Heart left ventricle (tissue), 13 donors: ENCODE measurements at regions not wholly inside any gene's neighbourhood (a gene's known extent, or its start where the extent isn't known, plus 50 kb on each side); places are given as distances from the start of the nearest gene placed in this dataset.

Experiments used
- CTCF ChIP-seq, 12 donors: fragments of 200-600 bp; sonication (generic) in 4 of 12; IDR thresholded peaks; one replicate each; pipeline versions ENCODE4 v1.5.0 to v1.8.0; 2018 to 2022; ENCODE audit warnings: antibody characterized with exemption in 12 of 12, mild to moderate bottlenecking in 5 of 12
- POLR2A ChIP-seq, 2 donors: fragments of 450-650 bp; IDR thresholded peaks; one replicate each; pipeline ENCODE4 v1.6.1; 2017; ENCODE audit warnings: antibody characterized with exemption in 2 of 2, mild to moderate bottlenecking in 2 of 2, moderate library complexity in 2 of 2
- donor health status: ischemic (EF 13 %, LVEDD 7.1; RV severe dilation, severe dysfunction).
- donor health status: DM: no; HTN: yes; CAD: no.
- donor health status: DM: no; HTN: no; CAD: no.
- donor health status: ischemic (EF 25% LVEDD 6.9; RV normal size, moderate dysfunction).
- donor health status: ischemic (EF 25% LVEDD 5.7; RV mildly dilated, moderate dysfunction).
- donor health status: ischemic (EF 35%, LVEDD 5.7; RV mildly dilated, moderate dysfunction).
- donor health status: nonischemic (EF 11% LVEDD 7.7; RV severe dilation, severe dysfunction).
- donor health status: DM: yes; HTN: yes; CAD: no.
- donor health status: PGD.
- donor health status: ischemic (EF 29% LVEDD 5.4; RV normal size, mild dysfunction).
- donor health status: nonischemic (EF 23%, LVEDD 6.1; RV moderate dilation, normal function).

DNA sequence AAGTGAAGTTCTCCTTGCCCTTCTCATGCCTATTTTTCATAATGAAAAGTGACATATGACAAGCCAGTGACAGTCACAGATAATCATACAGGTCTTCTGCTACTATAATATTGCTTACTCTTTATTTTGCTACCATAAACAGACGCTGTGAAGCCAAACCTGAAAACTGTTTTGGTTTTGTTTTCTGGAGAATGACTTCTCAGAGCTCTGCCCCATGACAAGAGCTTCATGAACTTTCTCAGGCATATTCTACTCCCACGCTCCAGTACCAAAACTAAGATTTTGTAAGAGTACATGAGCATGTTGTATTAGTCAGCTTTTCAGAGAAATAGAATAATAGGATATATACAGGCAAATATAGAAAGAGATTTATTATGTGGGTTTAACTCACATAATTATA is 64.3 kb upstream of the VTCN1 start:
- TF ChIP-seq CTCF (IDR thresholded peaks at IDR 0.05) (no peak), POLR2A (IDR thresholded peaks at IDR 0.05) (no peak)
